HG02973 (cell line): ENCODE measurements at regions not wholly inside any gene's neighbourhood (a gene's known extent, or its start where the extent isn't known, plus 50 kb on each side); places are given as distances from the start of the nearest gene placed in this dataset.

Experiments
- ATAC-seq: cut with Tn5 transposase; IDR thresholded peaks from one replicate; pipeline ENCODE4 v1.9.1; 2021; ENCODE audit warnings: moderate library complexity; ENCODE audit not compliant: unreplicated experiment

DNA sequence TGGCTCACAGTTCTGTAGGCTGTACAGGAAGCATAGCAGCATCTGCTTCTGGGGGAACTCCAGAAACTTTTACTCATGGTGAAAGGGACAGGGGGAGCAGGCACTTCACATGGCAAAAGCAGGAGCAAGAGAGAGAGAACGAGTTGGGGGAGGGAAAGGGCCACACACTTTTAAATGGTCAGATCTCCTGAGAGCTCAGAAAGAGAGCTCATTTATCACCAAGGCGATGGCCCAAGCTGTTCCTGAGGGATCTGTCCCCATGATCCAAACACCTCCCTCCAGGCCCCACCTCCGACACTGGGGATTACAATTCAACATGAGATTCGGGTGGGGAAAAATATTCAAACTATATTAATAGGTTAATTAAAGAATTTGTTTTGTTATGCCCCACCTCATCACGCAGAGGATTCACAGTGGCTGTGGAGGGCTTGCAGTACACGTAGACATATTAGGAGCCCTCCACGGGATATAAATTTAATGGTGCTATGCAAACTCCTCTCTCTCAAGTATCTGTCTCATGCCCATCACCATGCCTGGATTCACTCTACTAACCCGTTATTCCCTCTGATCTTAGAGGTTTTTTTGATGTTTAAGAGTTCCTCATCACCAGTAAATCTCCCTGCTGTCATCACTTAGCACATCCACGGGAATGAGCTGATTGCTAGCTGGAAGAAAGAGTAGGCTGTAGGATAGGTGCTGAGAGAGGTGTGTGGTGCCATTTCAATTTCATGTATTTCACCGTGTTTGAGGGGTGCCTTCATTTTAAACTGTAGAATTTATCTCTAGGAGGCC, 84.5 kb upstream of the ARHGAP28 start:
- no peak for ATAC-seq

DNA sequence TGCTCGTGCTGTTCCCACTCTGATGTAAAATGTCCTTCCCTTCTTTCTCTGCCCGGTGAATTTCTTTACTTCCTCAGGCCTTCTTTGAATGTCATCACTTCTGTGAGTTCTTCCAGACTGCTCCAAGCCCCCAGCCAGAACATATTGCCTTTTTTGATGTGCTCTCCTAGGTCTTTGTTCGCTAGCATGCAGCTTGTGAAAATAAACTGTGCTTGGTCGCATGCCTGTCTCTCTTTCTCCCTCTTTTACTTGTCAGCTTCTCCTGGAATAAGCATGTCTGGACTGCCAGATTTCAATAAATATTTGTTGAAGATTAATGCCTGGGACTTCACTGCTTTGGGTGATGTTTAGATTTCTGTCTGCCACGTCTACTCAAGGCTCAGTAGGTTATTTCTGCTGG, 82.7 kb upstream of the ARHGAP28 start:
- ATAC-seq: no peak

DNA sequence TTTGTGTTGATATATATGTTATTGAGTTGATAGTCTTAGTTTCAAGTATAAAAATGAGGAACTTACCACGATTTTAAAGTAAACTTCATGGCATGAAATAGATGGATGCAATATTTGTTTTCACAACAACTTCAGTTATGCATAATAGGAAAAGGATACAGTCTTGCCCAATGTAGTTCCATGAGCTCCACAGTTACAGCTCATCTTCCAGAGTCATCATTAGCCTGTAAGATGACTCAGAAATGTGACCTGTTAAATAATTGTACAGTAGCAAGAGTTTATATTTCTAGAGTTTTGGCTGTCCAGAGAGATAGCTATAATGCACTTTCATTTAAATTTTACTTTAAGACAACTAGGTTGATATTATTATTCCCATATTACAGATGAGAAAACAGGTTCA, 80.9 kb upstream of the ARHGAP28 start:
- ATAC-seq: no peak

DNA sequence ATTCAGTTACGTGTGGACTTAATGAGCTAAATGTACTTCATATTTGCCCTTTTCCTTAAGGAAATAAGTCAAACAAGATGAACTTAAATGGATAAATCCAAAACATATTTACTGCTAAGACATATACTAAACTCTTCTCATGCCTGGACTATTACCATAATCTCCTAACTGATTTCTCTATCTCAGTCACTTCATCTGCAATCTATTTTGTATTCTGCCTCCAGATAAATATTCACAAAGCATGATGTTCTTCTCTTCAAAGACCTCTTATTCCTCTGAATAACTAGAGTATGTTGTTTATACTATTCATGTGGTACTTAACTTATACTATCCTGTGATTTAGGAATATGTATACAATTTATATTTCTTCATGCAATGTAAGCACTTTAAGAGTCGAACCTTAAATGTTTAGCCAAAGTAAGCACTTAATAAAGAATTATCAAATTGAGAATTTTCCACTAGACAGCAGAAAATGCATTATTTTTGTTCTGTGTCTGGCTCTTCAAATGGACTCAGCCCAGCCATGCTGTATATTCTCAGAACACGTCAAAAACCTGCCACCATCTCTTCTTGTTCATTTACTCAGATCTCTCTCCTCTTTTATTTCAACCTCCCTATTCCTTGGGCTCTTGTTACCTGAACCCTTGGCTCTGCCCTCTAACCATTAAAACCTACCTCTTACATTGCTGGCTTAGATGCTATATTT, 79.9 kb upstream of the ARHGAP28 start:
- ATAC-seq: no peak

GRCh38 chr18:6650127-6650507, 79.4 kb upstream of the ARHGAP28 start:
- no peak for ATAC-seq

DNA sequence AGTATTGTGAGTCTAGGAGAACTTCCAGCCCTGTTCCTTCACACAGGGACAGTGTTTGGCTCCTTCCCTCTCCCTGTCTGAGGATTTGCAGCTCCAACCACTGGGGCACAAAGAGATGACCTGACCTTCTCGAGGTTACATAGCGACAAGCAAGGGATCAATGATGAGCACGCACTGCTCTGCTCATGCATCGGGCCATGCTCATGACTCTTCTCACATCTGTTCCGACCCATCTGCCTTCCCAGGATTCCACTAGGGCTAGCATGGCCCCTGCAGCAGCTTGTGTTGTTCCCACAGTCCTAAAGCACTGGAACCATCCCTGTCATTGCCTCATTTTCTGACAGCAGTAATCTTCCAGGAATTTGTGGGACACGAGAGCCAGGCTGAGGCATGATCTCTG, 78.8 kb upstream of the ARHGAP28 start:
- ATAC-seq: no peak

DNA sequence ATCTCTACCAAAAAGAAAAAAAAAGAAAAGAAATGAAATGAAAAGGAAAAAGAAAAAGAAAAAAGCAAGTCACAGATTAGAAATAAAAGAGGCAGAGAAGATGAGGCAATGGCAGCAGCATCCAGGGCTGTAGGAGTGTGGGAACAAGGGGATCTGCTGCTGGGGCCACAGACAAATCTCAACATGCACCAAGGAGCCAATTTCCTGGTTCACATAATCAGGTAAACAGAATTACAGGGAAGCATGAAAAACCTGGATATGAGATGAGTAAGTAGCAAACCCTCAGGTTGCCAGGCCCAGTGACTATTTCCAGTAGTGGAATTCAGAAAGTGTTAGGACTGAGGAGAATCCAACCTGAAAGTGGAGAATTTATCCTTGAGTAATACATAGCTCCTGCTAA, 77.4 kb upstream of the ARHGAP28 start:
- ATAC-seq: no peak

- no peak for ATAC-seq
Measured at GRCh38 chr18:6653880-6654279, 75.6 kb upstream of the ARHGAP28 start.

GRCh38 chr18:6659963-6660725, 69.4 kb upstream of the ARHGAP28 start:
- ATAC-seq: no peak

DNA sequence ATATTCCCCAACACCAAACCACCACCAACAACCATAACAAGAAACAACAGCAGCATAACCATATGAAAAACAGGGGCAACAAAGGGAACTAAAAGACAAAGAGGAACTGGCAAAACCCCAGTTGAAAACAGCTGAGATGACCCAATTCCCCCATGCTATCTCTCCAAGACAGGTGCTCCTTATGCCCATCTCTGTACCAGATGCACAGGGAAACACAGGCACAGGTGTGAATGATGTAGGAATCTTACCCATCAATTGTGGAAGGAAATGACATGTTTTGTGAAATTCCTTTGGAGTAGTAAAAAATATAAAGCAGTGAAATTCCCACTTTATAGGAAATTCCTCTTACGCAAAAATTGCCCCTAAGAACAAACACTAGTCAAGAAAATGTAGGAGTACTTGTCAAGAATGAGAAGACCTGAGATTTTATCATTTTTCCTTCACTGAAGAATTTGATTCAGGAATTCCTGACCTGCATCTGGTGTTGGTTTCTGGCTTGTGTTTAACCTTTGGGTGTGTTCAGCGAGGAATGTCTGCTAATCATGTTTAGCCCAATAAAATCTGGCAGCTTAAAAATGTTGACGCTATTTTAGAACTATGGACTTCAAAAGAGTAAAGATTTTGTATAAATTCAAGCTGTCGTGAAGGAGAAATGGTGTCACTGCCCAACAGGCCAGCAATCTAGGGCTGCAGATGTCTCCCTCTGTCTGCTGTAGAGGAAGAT, 67.7 kb upstream of the ARHGAP28 start:
- ATAC-seq: no peak

- ATAC-seq: no peak
Measured at GRCh38 chr18:6666012-6666685, 63.4 kb upstream of the ARHGAP28 start.

GRCh38 chr18:6668836-6669235, 60.7 kb upstream of the ARHGAP28 start:
- ATAC-seq: no peak

GRCh38 chr18:6672821-6673308, 56.7 kb upstream of the ARHGAP28 start:
- no peak for ATAC-seq

DNA sequence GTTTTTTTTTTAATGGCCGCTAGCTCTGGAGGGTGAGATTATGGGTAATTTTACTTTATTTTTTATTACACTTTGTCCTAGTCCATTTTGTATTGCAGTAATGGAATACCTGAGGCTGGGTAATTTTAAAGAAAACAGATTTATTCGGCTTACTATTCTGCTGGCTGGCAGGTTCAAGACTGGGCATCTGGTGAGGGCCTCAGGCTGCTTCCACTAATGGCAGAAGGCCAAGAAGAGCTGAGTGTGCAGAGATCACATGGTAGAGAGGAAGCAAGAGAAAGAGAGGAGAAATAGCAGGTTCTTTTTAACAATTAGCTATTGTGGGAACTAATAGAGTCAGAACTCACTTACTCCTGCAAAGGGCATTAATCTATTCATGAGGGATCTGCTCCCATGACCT, 52.4 kb upstream of the ARHGAP28 start:
- ATAC-seq: no peak

GRCh38 chr18:6679201-6679600, 50.3 kb upstream of the ARHGAP28 start:
- ATAC-seq: no peak
